HG02642 (cell line): ENCODE measurements at regions not wholly inside any gene's neighbourhood (a gene's known extent, or its start where the extent isn't known, plus 50 kb on each side); places are given as distances from the start of the nearest gene placed in this dataset.

Source experiments
- ATAC-seq: cut with Tn5 transposase; IDR thresholded peaks from one replicate; pipeline ENCODE4 v1.9.1; 2021; ENCODE audit warnings: mild to moderate bottlenecking; ENCODE audit not compliant: unreplicated experiment, poor library complexity

- no peak for ATAC-seq
Measured at GRCh38 chr1:185420588-185421081, 103.6 kb upstream of the IVNS1ABP start.

- ATAC-seq, result no peak
Measured at GRCh38 chr1:185419718-185420117, 102.7 kb upstream of the IVNS1ABP start.

GRCh38 chr1:185418472-185418871 lies 101.4 kb upstream of the IVNS1ABP start:
- ATAC-seq, result no peak

GRCh38 chr1:185412385-185413087 lies 95.5 kb upstream of the IVNS1ABP start:
- ATAC-seq, result peak; percentile 51

- ATAC-seq, result no peak
Measured at GRCh38 chr1:185409763-185410528, 92.9 kb upstream of the IVNS1ABP start.

GRCh38 chr1:185409345-185409744 lies 92.3 kb upstream of the IVNS1ABP start:
- no peak for ATAC-seq

GRCh38 chr1:185408700-185409270 lies 91.7 kb upstream of the IVNS1ABP start:
- no peak for ATAC-seq

- no peak for ATAC-seq
Measured at GRCh38 chr1:185406691-185407009, 89.6 kb upstream of the IVNS1ABP start.

- ATAC-seq, result no peak
Measured at GRCh38 chr1:185406006-185406690, 89.1 kb upstream of the IVNS1ABP start.

- ATAC-seq, result no peak
Measured at GRCh38 chr1:185404907-185405568, 88.0 kb upstream of the IVNS1ABP start.

- ATAC-seq, result no peak
Measured at GRCh38 chr1:185404291-185404690, 87.2 kb upstream of the IVNS1ABP start.

- ATAC-seq, result no peak
Measured at GRCh38 chr1:185402930-185403329, 85.9 kb upstream of the IVNS1ABP start.

GRCh38 chr1:185401019-185401418 lies 84.0 kb upstream of the IVNS1ABP start:
- no peak for ATAC-seq

- no peak for ATAC-seq
Measured at GRCh38 chr1:185400052-185400451, 83.0 kb upstream of the IVNS1ABP start.

- peak; percentile 63 for ATAC-seq
Measured at GRCh38 chr1:185398599-185398998, 81.6 kb upstream of the IVNS1ABP start.

GRCh38 chr1:185398022-185398421 lies 81.0 kb upstream of the IVNS1ABP start:
- ATAC-seq, result no peak

- ATAC-seq, result no peak
Measured at GRCh38 chr1:185397183-185397582, 80.1 kb upstream of the IVNS1ABP start.

GRCh38 chr1:185396126-185396525 lies 79.1 kb upstream of the IVNS1ABP start:
- ATAC-seq, result no peak

GRCh38 chr1:185393815-185394214 lies 76.8 kb upstream of the IVNS1ABP start:
- no peak for ATAC-seq

- ATAC-seq, result no peak
Measured at GRCh38 chr1:185393205-185393604, 76.2 kb upstream of the IVNS1ABP start.
